ENCODE measurements at regions not wholly inside any gene's neighbourhood (a gene's known extent, or its start where the extent isn't known, plus 50 kb on each side); places are given as distances from the start of the nearest gene placed in this dataset.

GRCh38 chr2:116948258-116948657 is 866.2 kb upstream of the DDX18 start:
- H3K27me3 ChIP-seq = no peaks in the 10 kb centered on the region
- H3K27ac ChIP-seq = no peak overlapping the region
- H3K4me3 ChIP-seq = no peak overlapping the region
- TF ChIP-seq EP300 (IDR thresholded peaks at IDR 0.05) (no peak), POLR2A (IDR thresholded peaks at IDR 0.05) (no peak), CTCF (IDR thresholded peaks at IDR 0.05) (no peak), POLR2AphosphoS5 (IDR thresholded peaks at IDR 0.05) (no peak)
- H3K36me3 ChIP-seq = no peaks in the 10 kb centered on the region
- no peaks in the 10 kb centered on the region for H3K4me1 ChIP-seq
- H3K9me3 ChIP-seq = no peaks in the 10 kb centered on the region
- no peak for ATAC-seq

- Histone ChIP-seq H3K27ac (no peak overlapping the region), H3K4me3 (no peak overlapping the region), H3K27me3 (no peaks in the 10 kb centered on the region), H3K9me3 (no peaks in the 10 kb centered on the region), H3K36me3 (no peaks in the 10 kb centered on the region), H3K4me1 (no peaks in the 10 kb centered on the region)
- TF ChIP-seq POLR2AphosphoS5 (IDR thresholded peaks at IDR 0.05) (no peak), CTCF (IDR thresholded peaks at IDR 0.05) (no peak), EP300 (IDR thresholded peaks at IDR 0.05) (no peak), POLR2A (IDR thresholded peaks at IDR 0.05) (no peak)
- WGBS, 2 donors (ENCODE audit: low coverage in 1 of 2) = 90 to 93% methylated on average over 1 of the region's 3 CpGs
- ATAC-seq = no peak
Measured at GRCh38 chr2:116949249-116949648, 865.2 kb upstream of the DDX18 start.

GRCh38 chr2:116952254-116952653 is 862.2 kb upstream of the DDX18 start:
- Histone ChIP-seq H3K36me3 (no peaks in the 10 kb centered on the region), H3K9me3 (no peaks in the 10 kb centered on the region), H3K27ac (no peak overlapping the region), H3K4me3 (no peak overlapping the region), H3K4me1 (no peaks in the 10 kb centered on the region), H3K27me3 (no peaks in the 10 kb centered on the region)
- WGBS, 2 donors (ENCODE audit: low coverage in 1 of 2) = 34 to 59% methylated on average over 2 to 4 of the region's 4 CpGs
- ATAC-seq = no peak
- TF ChIP-seq POLR2A (IDR thresholded peaks at IDR 0.05) = no peak
- TF ChIP-seq CTCF (IDR thresholded peaks at IDR 0.05) = no peak
- TF ChIP-seq POLR2AphosphoS5 (IDR thresholded peaks at IDR 0.05) = no peak
- TF ChIP-seq EP300 (IDR thresholded peaks at IDR 0.05) = no peak

GRCh38 chr2:116955646-116956045 is 858.8 kb upstream of the DDX18 start:
- TF ChIP-seq EP300 (IDR thresholded peaks at IDR 0.05) (no peak), POLR2AphosphoS5 (IDR thresholded peaks at IDR 0.05) (no peak), POLR2A (IDR thresholded peaks at IDR 0.05) (no peak), CTCF (IDR thresholded peaks at IDR 0.05) (no peak)
- 60 to 77% methylated on average over 1 to 2 of the region's 2 CpGs for WGBS, 2 donors (ENCODE audit: low coverage in 1 of 2)
- no peaks in the 10 kb centered on the region for H3K27me3 ChIP-seq
- no peaks in the 10 kb centered on the region for H3K4me1 ChIP-seq
- H3K9me3 ChIP-seq = no peaks in the 10 kb centered on the region
- H3K4me3 ChIP-seq = no peak overlapping the region
- H3K36me3 ChIP-seq = no peaks in the 10 kb centered on the region
- no peak for ATAC-seq
- H3K27ac ChIP-seq = no peak overlapping the region

- TF ChIP-seq EP300 (IDR thresholded peaks at IDR 0.05) = no peak
- no peak for TF ChIP-seq CTCF (IDR thresholded peaks at IDR 0.05)
- TF ChIP-seq POLR2A (IDR thresholded peaks at IDR 0.05) = no peak
- no peak for TF ChIP-seq POLR2AphosphoS5 (IDR thresholded peaks at IDR 0.05)
- Histone ChIP-seq H3K36me3 (no peaks in the 10 kb centered on the region), H3K4me3 (no peak overlapping the region), H3K4me1 (no peaks in the 10 kb centered on the region), H3K27me3 (no peaks in the 10 kb centered on the region), H3K27ac (no peak overlapping the region), H3K9me3 (peaks cover 0 to 6% (median 0%) of the 10 kb centered on the region in 3 donors)
- 90 to 92% methylated on average over 3 of the region's 3 CpGs for WGBS, 2 donors (ENCODE audit: low coverage in 1 of 2)
- no peak for ATAC-seq
Measured at GRCh38 chr2:116975608-116976007, 838.9 kb upstream of the DDX18 start.

Data from gastroesophageal sphincter (tissue), 4 donors.